ENCODE measurements at regions not wholly inside any gene's neighbourhood (a gene's known extent, or its start where the extent isn't known, plus 50 kb on each side); places are given as distances from the start of the nearest gene placed in this dataset.
"Not testable (repeated sequence)": the region's sequence is repeated elsewhere in the genome, so short reads cannot be mapped to it uniquely, and the experiment has no call there.

GRCh38 chr12:131394752-131395151 lies 316.1 kb upstream of the SFSWAP start:
- H4K20me1 ChIP-seq (ENCODE audit: insufficient read depth, low read length); in situ Hi-C loops (cut with MboI; ENCODE audit: low sequenced_read_pairs); H3K27me3 ChIP-seq (ENCODE audit: control insufficient read depth, insufficient read depth, low read length); H3K9me1 ChIP-seq (ENCODE audit: insufficient read depth, low read length); H3K4me2 ChIP-seq (ENCODE audit: low read depth, low read length); H2AFZ ChIP-seq (replicated peaks; ENCODE audit: low read length, poor library complexity); H2BK15ac ChIP-seq (ENCODE audit: low read depth, low read length); H2BK120ac ChIP-seq (ENCODE audit: low read depth, low read length); H3K36me3 ChIP-seq (ENCODE audit: control insufficient read depth, insufficient read depth, low read length); H3K14ac ChIP-seq (replicated peaks; ENCODE audit: low read depth, low read length); H2BK20ac ChIP-seq (ENCODE audit: low read depth, low read length); DNase-seq; H3K4me3 ChIP-seq (ENCODE audit: insufficient read depth, low read depth, low read length); H3K9ac ChIP-seq (ENCODE audit: low read depth, low read length); H2AK5ac ChIP-seq (ENCODE audit: low read depth, low read length); H3K18ac ChIP-seq (ENCODE audit: low read depth, low read length); H3K79me1 ChIP-seq (ENCODE audit: low read depth in 1 of 2, low read length in 2 of 2); dilution Hi-C loops (cut with HindIII; ENCODE audit: low sequenced_read_pairs, unreplicated experiment); H4K8ac ChIP-seq (ENCODE audit: low read depth in 2 of 2, low read length in 2 of 2); intact Hi-C loops (cut with micrococcal nuclease); POLR2A ChIA-PET (ENCODE audit: unreplicated experiment); H3K4ac ChIP-seq (ENCODE audit: low read depth, low read length); H2BK5ac ChIP-seq (ENCODE audit: low read depth, low read length, poor library complexity, severe bottlenecking); H4K91ac ChIP-seq (ENCODE audit: insufficient read depth, low read depth, low read length); H2AK9ac ChIP-seq (replicated peaks; ENCODE audit: low read depth, low read length, poor library complexity); H4K5ac ChIP-seq (ENCODE audit: low read depth, low read length); BruUV-seq (replicated peaks); H3K56ac ChIP-seq (ENCODE audit: extremely low read depth, insufficient read depth, low read length); H3K4me1 ChIP-seq (ENCODE audit: control insufficient read depth, insufficient read depth, low read length); H3K27ac ChIP-seq (ENCODE audit: insufficient read depth, low read length); H3K23ac ChIP-seq (ENCODE audit: low read depth, low read length); ATAC-seq (ENCODE audit: low read depth); CTCF ChIA-PET: not testable (repeated sequence)
- no CpG with 5 or more reads among the region's 11 CpGs for WGBS, 2 experiments (ENCODE audit: extremely low coverage in 2 of 2, insufficient read length in 1 of 2)
- H3K9me3 ChIP-seq (ENCODE audit: control insufficient read depth, insufficient read depth, low read length) = peaks cover 18% of the 10 kb centered on the region; the same call in 1 of the 2 replicates

DNA sequence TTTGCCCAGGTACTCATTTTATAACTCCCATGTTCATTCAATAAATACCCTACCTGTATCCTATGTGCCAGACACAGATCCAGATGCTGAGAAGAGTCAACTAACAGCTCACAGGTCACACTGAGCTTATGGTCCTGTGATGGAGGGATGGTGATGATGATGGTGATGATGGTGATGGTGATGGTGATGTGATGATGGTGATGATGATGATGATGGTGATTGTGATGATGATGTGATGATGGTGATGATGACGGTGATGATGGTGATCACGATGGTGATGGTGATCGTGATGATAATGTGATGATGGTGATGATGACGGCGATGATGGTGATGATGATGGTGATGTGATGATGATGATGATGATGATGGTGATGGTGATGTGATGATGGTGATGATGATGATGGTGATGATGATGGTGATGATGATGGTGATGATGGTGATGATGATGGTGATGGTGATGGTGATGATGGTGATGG lies 315.6 kb upstream of the SFSWAP start:
- BruUV-seq (replicated peaks); H3K18ac ChIP-seq (ENCODE audit: low read depth, low read length); H2AK9ac ChIP-seq (replicated peaks; ENCODE audit: low read depth, low read length, poor library complexity); in situ Hi-C loops (cut with MboI; ENCODE audit: low sequenced_read_pairs); H3K4me1 ChIP-seq (ENCODE audit: control insufficient read depth, insufficient read depth, low read length); H3K23ac ChIP-seq (ENCODE audit: low read depth, low read length); H3K14ac ChIP-seq (replicated peaks; ENCODE audit: low read depth, low read length); CTCF ChIA-PET; H3K4me3 ChIP-seq (ENCODE audit: insufficient read depth, low read depth, low read length); DNase-seq; H3K56ac ChIP-seq (ENCODE audit: extremely low read depth, insufficient read depth, low read length); H3K27me3 ChIP-seq (ENCODE audit: control insufficient read depth, insufficient read depth, low read length); H2BK120ac ChIP-seq (ENCODE audit: low read depth, low read length); H4K8ac ChIP-seq (ENCODE audit: low read depth in 2 of 2, low read length in 2 of 2); H2BK5ac ChIP-seq (ENCODE audit: low read depth, low read length, poor library complexity, severe bottlenecking); dilution Hi-C loops (cut with HindIII; ENCODE audit: low sequenced_read_pairs, unreplicated experiment); H4K20me1 ChIP-seq (ENCODE audit: insufficient read depth, low read length); H3K9me1 ChIP-seq (ENCODE audit: insufficient read depth, low read length); POLR2A ChIA-PET (ENCODE audit: unreplicated experiment); H3K36me3 ChIP-seq (ENCODE audit: control insufficient read depth, insufficient read depth, low read length); H2AFZ ChIP-seq (replicated peaks; ENCODE audit: low read length, poor library complexity); H3K79me1 ChIP-seq (ENCODE audit: low read depth in 1 of 2, low read length in 2 of 2); H3K4me2 ChIP-seq (ENCODE audit: low read depth, low read length); H2AK5ac ChIP-seq (ENCODE audit: low read depth, low read length); intact Hi-C loops (cut with micrococcal nuclease); H3K4ac ChIP-seq (ENCODE audit: low read depth, low read length); H2BK20ac ChIP-seq (ENCODE audit: low read depth, low read length); H4K91ac ChIP-seq (ENCODE audit: insufficient read depth, low read depth, low read length); H3K27ac ChIP-seq (ENCODE audit: insufficient read depth, low read length); H4K5ac ChIP-seq (ENCODE audit: low read depth, low read length); ATAC-seq (ENCODE audit: low read depth); H2BK15ac ChIP-seq (ENCODE audit: low read depth, low read length); H3K9ac ChIP-seq (ENCODE audit: low read depth, low read length): not testable (repeated sequence)
- peaks cover 17% of the 10 kb centered on the region; the same call in 1 of the 2 replicates for H3K9me3 ChIP-seq (ENCODE audit: control insufficient read depth, insufficient read depth, low read length)
- 65% methylated on average over 5 of the region's 5 CpGs; no CpG with 5 or more reads in 1 of the 2 experiments for WGBS, 2 experiments (ENCODE audit: extremely low coverage in 2 of 2, insufficient read length in 1 of 2)

Measured in IMR-90 (cell line).